ENCODE measurements at regions not wholly inside any gene's neighbourhood (a gene's known extent, or its start where the extent isn't known, plus 50 kb on each side); places are given as distances from the start of the nearest gene placed in this dataset.

DNA sequence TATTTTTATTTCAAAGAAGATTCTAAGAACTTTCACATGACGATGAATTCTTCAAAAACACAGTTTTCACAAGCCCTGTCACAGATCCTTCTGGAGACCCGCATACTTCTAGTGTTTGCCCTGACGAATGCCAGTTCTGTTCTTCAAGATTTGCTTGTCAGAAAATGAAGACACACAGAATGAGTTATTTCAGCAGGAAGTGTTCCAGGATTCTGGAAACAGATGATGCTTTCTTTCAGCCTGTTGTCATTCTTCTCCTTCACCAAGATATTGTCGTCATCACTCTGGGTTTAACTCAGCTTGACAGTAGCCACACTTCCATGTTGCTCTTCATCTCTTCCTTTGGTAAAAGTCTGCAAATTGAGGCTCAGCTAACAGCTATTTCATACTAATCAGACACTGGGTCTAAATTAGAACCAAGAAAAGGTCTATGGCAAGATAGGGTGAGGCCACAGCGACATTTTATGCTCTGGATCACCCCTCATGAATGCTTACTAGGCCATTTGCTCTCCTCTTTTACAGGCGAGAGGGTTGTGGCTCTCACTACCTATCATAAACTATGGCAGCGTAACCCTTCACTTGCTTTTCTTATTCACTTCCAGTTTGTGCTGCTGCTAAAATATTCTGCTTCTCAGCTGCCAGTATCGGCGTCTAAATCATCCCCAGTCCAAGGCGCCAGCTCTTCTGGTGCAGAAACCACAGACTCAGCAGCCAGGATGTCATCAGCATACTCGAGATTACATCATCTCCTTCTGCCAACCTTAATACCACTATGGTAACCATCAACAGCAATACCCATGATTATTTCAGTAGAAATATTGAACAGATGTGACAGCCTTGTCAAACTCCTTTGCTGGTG is 159.6 kb upstream of the TBCA start:
- H3K27ac ChIP-seq (replicated peaks in 1 of 4): no peak overlapping the region
- H3K27me3 ChIP-seq: peaks cover 0 to 1% (median 0%) of the 10 kb centered on the region in 4 donors
- peaks cover 0 to 3% (median 0%) of the 10 kb centered on the region in 4 donors for H3K4me1 ChIP-seq
- peaks cover 0 to 8% (median 0%) of the 10 kb centered on the region in 4 donors for H3K9me3 ChIP-seq
- DNase-seq (ENCODE audit: extremely low spot score): no peak
- intact Hi-C loops (cut with DNase I): no loop called here
- H3K36me3 ChIP-seq: no peaks in the 10 kb centered on the region
- TF ChIP-seq, protein P1, sequence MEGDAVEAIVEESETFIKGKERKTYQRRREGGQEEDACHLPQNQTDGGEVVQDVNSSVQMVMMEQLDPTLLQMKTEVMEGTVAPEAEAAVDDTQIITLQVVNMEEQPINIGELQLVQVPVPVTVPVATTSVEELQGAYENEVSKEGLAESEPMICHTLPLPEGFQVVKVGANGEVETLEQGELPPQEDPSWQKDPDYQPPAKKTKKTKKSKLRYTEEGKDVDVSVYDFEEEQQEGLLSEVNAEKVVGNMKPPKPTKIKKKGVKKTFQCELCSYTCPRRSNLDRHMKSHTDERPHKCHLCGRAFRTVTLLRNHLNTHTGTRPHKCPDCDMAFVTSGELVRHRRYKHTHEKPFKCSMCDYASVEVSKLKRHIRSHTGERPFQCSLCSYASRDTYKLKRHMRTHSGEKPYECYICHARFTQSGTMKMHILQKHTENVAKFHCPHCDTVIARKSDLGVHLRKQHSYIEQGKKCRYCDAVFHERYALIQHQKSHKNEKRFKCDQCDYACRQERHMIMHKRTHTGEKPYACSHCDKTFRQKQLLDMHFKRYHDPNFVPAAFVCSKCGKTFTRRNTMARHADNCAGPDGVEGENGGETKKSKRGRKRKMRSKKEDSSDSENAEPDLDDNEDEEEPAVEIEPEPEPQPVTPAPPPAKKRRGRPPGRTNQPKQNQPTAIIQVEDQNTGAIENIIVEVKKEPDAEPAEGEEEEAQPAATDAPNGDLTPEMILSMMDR (IDR thresholded peaks at IDR 0.05): no peak
- TF ChIP-seq POLR2AphosphoS5 (IDR thresholded peaks at IDR 0.05): no peak
- TF ChIP-seq EP300 (IDR thresholded peaks at IDR 0.05): no peak
- TF ChIP-seq POLR2A (IDR thresholded peaks at IDR 0.05; ENCODE audit: low read depth): no peak
- H3K4me3 ChIP-seq: no peak overlapping the region
- 66% methylated on average over 11 of the region's 11 CpGs for WGBS

DNA sequence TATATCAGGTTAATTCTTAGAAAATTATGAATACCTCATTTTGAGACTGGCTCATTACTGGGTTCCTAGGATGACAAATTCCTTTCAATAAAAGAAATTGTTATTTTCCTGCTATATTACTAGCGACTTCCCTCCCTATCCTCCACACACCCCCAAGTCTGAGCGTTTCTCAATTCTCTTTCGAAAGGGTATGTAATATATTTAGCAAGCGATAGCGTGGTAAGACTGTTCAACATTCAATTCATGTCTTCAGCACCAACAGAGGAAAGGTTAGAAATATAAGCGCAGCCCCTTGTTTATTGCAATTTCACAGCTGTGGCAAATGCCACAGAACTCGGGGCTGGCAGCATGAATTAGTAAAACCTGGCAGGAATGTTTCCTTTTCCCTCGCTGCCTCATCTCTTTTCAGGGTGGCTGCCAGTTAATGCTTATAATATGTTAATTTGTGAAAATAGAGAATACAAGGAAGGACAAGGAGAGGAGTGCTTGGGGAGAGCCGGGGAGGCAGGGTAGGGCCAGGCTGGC is 152.7 kb upstream of the TBCA start:
- Histone ChIP-seq H3K4me3 (no peak overlapping the region), H3K27ac (replicated peaks in 1 of 4) (no peak overlapping the region), H3K27me3 (peaks cover 0 to 4% (median 0%) of the 10 kb centered on the region in 4 donors), H3K4me1 (no peaks in the 10 kb centered on the region), H3K9me3 (peaks cover 0 to 7% (median 6%) of the 10 kb centered on the region in 4 donors), H3K36me3 (no peaks in the 10 kb centered on the region)
- intact Hi-C loops (cut with DNase I): no loop called here
- DNase-seq (ENCODE audit: extremely low spot score): no peak
- TF ChIP-seq EP300 (IDR thresholded peaks at IDR 0.05) (no peak), POLR2A (IDR thresholded peaks at IDR 0.05; ENCODE audit: low read depth) (no peak), POLR2AphosphoS5 (IDR thresholded peaks at IDR 0.05) (no peak)
- TF ChIP-seq, protein P1 (IDR thresholded peaks at IDR 0.05): no peak
- WGBS: 62% methylated on average over 9 of the region's 9 CpGs

DNA sequence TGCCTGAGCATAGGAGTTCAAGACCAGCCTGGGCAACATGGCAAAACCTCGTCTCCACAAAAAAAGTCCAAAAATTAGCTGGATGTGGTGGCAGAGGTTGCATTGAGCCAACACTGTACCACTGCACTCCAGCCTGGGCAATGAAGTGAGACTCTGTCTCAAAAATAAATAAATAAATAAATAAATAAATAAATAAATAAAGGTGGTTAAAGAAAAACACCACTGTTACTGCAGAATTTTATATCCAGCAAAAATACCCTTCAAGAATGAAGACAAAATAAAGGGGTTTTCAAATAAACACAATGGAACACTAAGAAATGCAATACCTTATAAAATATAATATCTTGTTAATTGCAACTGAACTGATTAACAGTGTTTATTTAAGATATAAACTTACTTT is 150.2 kb upstream of the TBCA start:
- WGBS: 81% methylated on average over 1 of the region's 1 CpG
- TF ChIP-seq EP300 (IDR thresholded peaks at IDR 0.05) (no peak), POLR2AphosphoS5 (IDR thresholded peaks at IDR 0.05) (no peak), POLR2A (IDR thresholded peaks at IDR 0.05; ENCODE audit: low read depth) (no peak)
- TF ChIP-seq, protein P1 (IDR thresholded peaks at IDR 0.05): no peak
- H3K9me3 ChIP-seq: peaks cover 0 to 7% (median 6%) of the 10 kb centered on the region in 4 donors
- H3K4me1 ChIP-seq: no peaks in the 10 kb centered on the region
- H3K36me3 ChIP-seq: no peaks in the 10 kb centered on the region
- H3K4me3 ChIP-seq: no peak overlapping the region
- no peak overlapping the region for H3K27ac ChIP-seq (replicated peaks in 1 of 4)
- intact Hi-C loops (cut with DNase I): no loop called here
- DNase-seq (ENCODE audit: extremely low spot score): no peak
- peaks cover 0 to 4% (median 0%) of the 10 kb centered on the region in 4 donors for H3K27me3 ChIP-seq

DNA sequence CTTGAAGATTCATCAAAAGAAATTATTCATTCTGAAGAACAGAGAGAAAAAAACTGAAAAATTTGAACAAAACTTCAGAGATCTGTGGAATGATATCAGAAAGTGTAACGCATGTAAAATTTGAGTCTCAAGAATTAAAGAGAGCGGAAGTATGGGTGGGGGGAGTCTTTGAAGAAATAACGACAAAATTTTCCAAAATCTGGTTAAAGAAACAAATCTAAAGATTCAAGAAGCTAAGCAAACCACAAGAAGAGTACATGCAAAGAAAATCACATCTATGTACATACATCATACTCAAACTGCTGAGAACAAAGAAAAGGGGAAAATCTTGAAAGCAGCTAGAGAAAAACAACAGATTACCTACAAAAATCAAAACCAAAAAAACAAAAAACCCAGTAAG is 149.4 kb upstream of the TBCA start:
- peaks cover 0 to 4% (median 0%) of the 10 kb centered on the region in 4 donors for H3K27me3 ChIP-seq
- H3K4me3 ChIP-seq: no peak overlapping the region
- H3K4me1 ChIP-seq: no peaks in the 10 kb centered on the region
- peaks cover 0 to 7% (median 6%) of the 10 kb centered on the region in 4 donors for H3K9me3 ChIP-seq
- 88% methylated on average over 3 of the region's 3 CpGs for WGBS
- no peak for DNase-seq (ENCODE audit: extremely low spot score)
- H3K36me3 ChIP-seq: no peaks in the 10 kb centered on the region
- TF ChIP-seq, protein P1 (IDR thresholded peaks at IDR 0.05): no peak
- TF ChIP-seq POLR2A (IDR thresholded peaks at IDR 0.05; ENCODE audit: low read depth): no peak
- no peak for TF ChIP-seq EP300 (IDR thresholded peaks at IDR 0.05)
- TF ChIP-seq POLR2AphosphoS5 (IDR thresholded peaks at IDR 0.05): no peak
- intact Hi-C loops (cut with DNase I): no loop called here
- no peak overlapping the region for H3K27ac ChIP-seq (replicated peaks in 1 of 4)
